Loucy (cell line): ENCODE measurements at regions not wholly inside any gene's neighbourhood (a gene's known extent, or its start where the extent isn't known, plus 50 kb on each side); places are given as distances from the start of the nearest gene placed in this dataset.

Experiments
- H2AFZ ChIP-seq: fragments of 200-600 bp; sonication (generic); 2 replicates; pipeline ENCODE4 v1.6.0; 2016; ENCODE audit warnings: antibody characterized with exemption, mild to moderate bottlenecking, low read length, moderate library complexity
- H3F3A ChIP-seq: fragments of 200-600 bp; 2 replicates; pipeline ENCODE4 v1.6.0; 2016; ENCODE audit warnings: antibody characterized with exemption, low read depth, mild to moderate bottlenecking
- H3K27me3 ChIP-seq: fragments of 200-600 bp; sonication (generic); 2 replicates; pipeline ENCODE4 v1.6.1; 2014; ENCODE audit warnings: low read length, mild to moderate bottlenecking; ENCODE audit not compliant: insufficient read depth, poor library complexity, severe bottlenecking
- H3K36me3 ChIP-seq: fragments of 200-600 bp; sonication (generic); 2 replicates; pipeline ENCODE4 v1.6.1; 2016; ENCODE audit warnings: low read length; ENCODE audit not compliant: insufficient read depth
- H3K4me1 ChIP-seq: fragments of 200-600 bp; sonication (generic); 2 replicates; pipeline ENCODE4 v1.5.1; 2014; ENCODE audit warnings: low read length, mild to moderate bottlenecking; ENCODE audit not compliant: insufficient read depth, poor library complexity, severe bottlenecking
- H3K4me2 ChIP-seq: fragments of 200-600 bp; sonication (generic); 2 replicates; pipeline ENCODE4 v1.6.0; 2014; ENCODE audit warnings: antibody characterized with exemption, low read length, low read depth, mild to moderate bottlenecking; ENCODE audit not compliant: poor library complexity, severe bottlenecking
- H3K4me3 ChIP-seq: fragments of 200-600 bp; sonication (generic); 2 replicates; pipeline ENCODE4 v1.5.1; 2014; ENCODE audit warnings: low read length, mild to moderate bottlenecking, mixed read lengths; ENCODE audit not compliant: poor library complexity, severe bottlenecking
- H3K79me2 ChIP-seq: fragments of 200-600 bp; sonication (generic); 2 replicates; pipeline ENCODE4 v1.6.1; 2014; ENCODE audit warnings: low read length; ENCODE audit not compliant: insufficient read depth
- H3K9ac ChIP-seq: fragments of 200-600 bp; sonication (generic); 2 replicates; pipeline ENCODE4 v1.6.0; 2014; ENCODE audit warnings: mild to moderate bottlenecking, low read depth, low read length, moderate library complexity; ENCODE audit not compliant: poor library complexity, severe bottlenecking
- H3K9me2 ChIP-seq: fragments of 200-600 bp; sonication (generic); replicated peaks from 2 replicates; pipeline ENCODE4 v1.6.1; 2016; ENCODE audit warnings: low read depth, low read length, mixed read lengths
- H3K9me3 ChIP-seq: fragments of 200-600 bp; sonication (generic); 2 replicates; pipeline ENCODE4 v1.6.1; 2014; ENCODE audit warnings: mild to moderate bottlenecking, antibody characterized with exemption, low read length, low read depth; ENCODE audit not compliant: insufficient read depth
- H4K20me1 ChIP-seq: fragments of 200-600 bp; sonication (generic); 2 replicates; pipeline ENCODE4 v1.6.0; 2014; ENCODE audit warnings: antibody characterized with exemption, low read length, mild to moderate bottlenecking; ENCODE audit not compliant: insufficient read depth, poor library complexity, severe bottlenecking
- EZH2phosphoT487 ChIP-seq: fragments of 200-600 bp; IDR thresholded peaks from 2 replicates; pipeline ENCODE4 v1.6.1; 2018; ENCODE audit warnings: antibody characterized with exemption, mild to moderate bottlenecking, moderate library complexity, borderline replicate concordance
- TF ChIP-seq, protein P1 (sequence below): fragments of 200-600 bp; sonication (generic); conservative IDR thresholded peaks from 2 replicates; pipeline ENCODE4 v1.5.1; 2014; ENCODE audit warnings: mild to moderate bottlenecking, antibody characterized with exemption, low read length

DNA sequence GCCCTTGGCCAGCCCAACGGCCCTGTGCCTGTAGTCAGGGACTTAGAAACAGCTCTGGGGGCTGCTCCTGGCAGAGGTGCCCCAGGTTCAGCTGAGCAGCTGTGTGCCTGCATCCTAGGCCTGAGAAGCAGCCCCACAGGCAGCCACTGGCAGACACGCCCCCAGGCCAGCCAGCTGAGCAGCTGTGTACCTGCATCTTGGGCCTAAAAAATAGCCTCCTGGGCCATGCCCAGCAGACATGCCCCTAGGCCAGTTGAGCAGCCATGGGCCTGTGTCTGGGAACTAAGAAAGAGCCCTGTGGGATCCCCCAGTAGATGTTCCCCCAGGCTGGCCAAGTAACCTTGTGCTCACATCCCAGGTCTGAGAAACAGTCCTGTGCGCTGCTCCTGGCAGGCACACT is 64.0 kb downstream of the TBR1 start:
- no peaks in the 10 kb centered on the region for H3K9me2 ChIP-seq
- no peaks in the 10 kb centered on the region for H3K36me3 ChIP-seq
- TF ChIP-seq, protein P1, sequence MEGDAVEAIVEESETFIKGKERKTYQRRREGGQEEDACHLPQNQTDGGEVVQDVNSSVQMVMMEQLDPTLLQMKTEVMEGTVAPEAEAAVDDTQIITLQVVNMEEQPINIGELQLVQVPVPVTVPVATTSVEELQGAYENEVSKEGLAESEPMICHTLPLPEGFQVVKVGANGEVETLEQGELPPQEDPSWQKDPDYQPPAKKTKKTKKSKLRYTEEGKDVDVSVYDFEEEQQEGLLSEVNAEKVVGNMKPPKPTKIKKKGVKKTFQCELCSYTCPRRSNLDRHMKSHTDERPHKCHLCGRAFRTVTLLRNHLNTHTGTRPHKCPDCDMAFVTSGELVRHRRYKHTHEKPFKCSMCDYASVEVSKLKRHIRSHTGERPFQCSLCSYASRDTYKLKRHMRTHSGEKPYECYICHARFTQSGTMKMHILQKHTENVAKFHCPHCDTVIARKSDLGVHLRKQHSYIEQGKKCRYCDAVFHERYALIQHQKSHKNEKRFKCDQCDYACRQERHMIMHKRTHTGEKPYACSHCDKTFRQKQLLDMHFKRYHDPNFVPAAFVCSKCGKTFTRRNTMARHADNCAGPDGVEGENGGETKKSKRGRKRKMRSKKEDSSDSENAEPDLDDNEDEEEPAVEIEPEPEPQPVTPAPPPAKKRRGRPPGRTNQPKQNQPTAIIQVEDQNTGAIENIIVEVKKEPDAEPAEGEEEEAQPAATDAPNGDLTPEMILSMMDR: no peak
- no peak for TF ChIP-seq EZH2phosphoT487
- no peak overlapping the region for H3K9ac ChIP-seq
- H3K4me3 ChIP-seq: no peak overlapping the region
- no peak overlapping the region for H3K4me2 ChIP-seq
- no peak overlapping the region for H2AFZ ChIP-seq
- H3K27me3 ChIP-seq: no peaks in the 10 kb centered on the region
- no peaks in the 10 kb centered on the region for H4K20me1 ChIP-seq
- H3K9me3 ChIP-seq: peaks cover 9% of the 10 kb centered on the region; the same call in 1 of the 2 replicates
- H3F3A ChIP-seq: no peaks in the 10 kb centered on the region
- H3K4me1 ChIP-seq: no peaks in the 10 kb centered on the region
- H3K79me2 ChIP-seq: no peaks in the 10 kb centered on the region

DNA sequence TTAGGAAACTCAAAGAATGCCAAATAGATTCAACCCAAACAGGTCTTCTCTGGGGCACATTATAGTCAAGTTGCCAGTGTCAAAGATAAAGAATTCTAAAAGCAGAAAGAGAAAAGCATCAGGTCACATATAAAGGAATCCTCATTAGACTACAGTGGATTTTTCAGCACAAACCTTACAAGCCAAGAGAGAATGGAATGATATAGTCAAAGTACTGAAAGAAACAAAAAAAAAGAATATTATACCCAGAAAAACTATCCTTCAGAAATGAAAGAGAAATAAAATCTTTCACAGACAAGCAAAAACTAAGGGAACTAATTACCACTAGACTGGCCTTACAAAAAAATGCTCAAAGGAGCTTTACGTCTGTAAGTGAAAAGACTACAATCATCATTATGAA is 65.5 kb downstream of the TBR1 start:
- Histone ChIP-seq H3K4me1 (no peaks in the 10 kb centered on the region), H3K79me2 (no peaks in the 10 kb centered on the region), H3K36me3 (no peaks in the 10 kb centered on the region), H3K9me2 (no peaks in the 10 kb centered on the region), H3K9me3 (peaks cover 9% of the 10 kb centered on the region; the same call in 1 of the 2 replicates), H4K20me1 (no peaks in the 10 kb centered on the region), H3K9ac (no peak overlapping the region), H3F3A (no peaks in the 10 kb centered on the region), H3K4me2 (no peak overlapping the region), H3K27me3 (no peaks in the 10 kb centered on the region), H2AFZ (no peak overlapping the region), H3K4me3 (no peak overlapping the region)
- TF ChIP-seq EZH2phosphoT487: no peak

DNA sequence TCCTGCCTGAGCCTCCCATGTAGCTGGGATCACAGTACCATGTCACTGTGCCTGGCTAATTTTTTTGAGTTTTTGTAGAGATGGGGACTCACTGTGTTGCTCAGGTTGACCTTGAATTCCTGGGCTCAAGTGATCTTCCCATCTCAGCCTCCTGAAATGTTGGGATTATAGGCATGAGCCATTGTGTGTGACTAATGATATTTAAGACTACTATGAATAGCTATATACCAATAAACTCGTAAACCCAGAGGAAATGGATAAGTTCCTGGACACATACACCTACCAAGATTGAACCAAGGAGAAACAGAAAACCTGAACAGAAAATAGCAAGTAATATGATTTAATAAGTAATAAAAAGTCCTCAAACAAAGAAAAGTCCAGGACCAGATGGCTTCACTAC is 68.0 kb downstream of the TBR1 start:
- no peaks in the 10 kb centered on the region for H3K36me3 ChIP-seq

DNA sequence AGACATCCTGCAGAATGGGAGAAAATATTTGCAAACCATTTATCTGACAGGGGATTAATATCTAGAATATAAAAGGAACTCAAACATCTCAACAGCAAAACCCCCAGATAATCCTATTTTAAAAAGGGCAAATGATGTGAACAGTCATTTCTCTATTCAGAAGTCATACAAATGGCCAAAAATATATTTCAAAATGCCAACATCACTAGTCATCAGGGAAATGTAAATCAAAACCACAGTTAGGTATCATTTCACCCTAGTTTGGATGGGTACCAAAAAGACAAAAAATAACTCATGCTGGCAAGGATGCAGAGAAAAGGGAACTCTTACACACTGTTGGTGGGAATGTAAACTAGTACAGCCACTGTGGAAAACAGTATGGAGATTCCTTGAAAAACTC is 70.0 kb downstream of the TBR1 start:
- Histone ChIP-seq H3K36me3 (no peaks in the 10 kb centered on the region), H3F3A (no peaks in the 10 kb centered on the region), H3K9me2 (no peaks in the 10 kb centered on the region), H3K27me3 (no peaks in the 10 kb centered on the region), H3K4me1 (no peaks in the 10 kb centered on the region), H2AFZ (no peak overlapping the region), H3K4me3 (no peak overlapping the region), H3K79me2 (no peaks in the 10 kb centered on the region), H3K9me3 (peaks cover 3% of the 10 kb centered on the region; the same call in 1 of the 2 replicates), H3K9ac (no peak overlapping the region), H3K4me2 (no peak overlapping the region), H4K20me1 (no peaks in the 10 kb centered on the region)
- TF ChIP-seq, protein P1: no peak

More for the DNA sequence above, 68.0 kb downstream of the TBR1 start:
- Histone ChIP-seq H3K9ac (no peak overlapping the region), H3K79me2 (no peaks in the 10 kb centered on the region), H3K4me2 (no peak overlapping the region), H3K27me3 (no peaks in the 10 kb centered on the region), H3K4me3 (no peak overlapping the region), H4K20me1 (no peaks in the 10 kb centered on the region), H3F3A (no peaks in the 10 kb centered on the region), H3K4me1 (no peaks in the 10 kb centered on the region), H3K9me2 (no peaks in the 10 kb centered on the region), H2AFZ (no peak overlapping the region), H3K9me3 (peaks cover 9% of the 10 kb centered on the region; the same call in 1 of the 2 replicates)
- TF ChIP-seq, protein P1: no peak
- TF ChIP-seq EZH2phosphoT487: no peak
